ENCODE measurements at regions not wholly inside any gene's neighbourhood (a gene's known extent, or its start where the extent isn't known, plus 50 kb on each side); places are given as distances from the start of the nearest gene placed in this dataset.

- DNase-seq (ENCODE audit: low read depth): no peak
- TF ChIP-seq CTCF (IDR thresholded peaks at IDR 0.05; ENCODE audit: low read depth, low read length, missing control alignments): no peak
Measured at GRCh38 chr7:47042669-47043068, 539.2 kb downstream of the TNS3 start.

GRCh38 chr7:47040795-47041347, 541.0 kb downstream of the TNS3 start:
- H3K4me3 ChIP-seq (ENCODE audit: low read depth, low read length): no peak overlapping the region
- DNase-seq (ENCODE audit: low read depth): no peak
- TF ChIP-seq CTCF (IDR thresholded peaks at IDR 0.05; ENCODE audit: low read depth, low read length, missing control alignments): no peak

More at GRCh38 chr7:47042669-47043068, 539.2 kb downstream of the TNS3 start:
- H3K4me3 ChIP-seq (ENCODE audit: low read depth, low read length): no peak overlapping the region

DNA sequence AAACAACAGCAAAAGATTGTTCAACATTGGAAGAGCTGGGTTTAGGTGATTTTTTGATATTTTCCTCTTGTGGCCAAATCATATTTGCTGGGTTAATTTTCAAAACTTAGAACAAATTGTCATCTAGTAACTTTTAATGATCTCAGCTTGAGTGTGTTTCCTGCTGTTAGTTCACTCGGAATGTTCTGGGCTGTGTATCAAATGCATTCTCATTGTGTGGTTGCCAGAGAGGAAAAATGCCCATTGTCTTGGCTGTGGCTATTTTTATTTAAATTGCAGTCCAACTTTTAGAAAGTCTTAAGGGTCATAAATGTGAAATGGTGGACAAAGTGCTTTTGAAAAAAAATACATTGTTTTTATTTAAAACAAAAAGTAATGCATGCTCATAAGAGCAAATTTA, 542.0 kb downstream of the TNS3 start:
- no peak for DNase-seq (ENCODE audit: low read depth)
- H3K4me3 ChIP-seq (ENCODE audit: low read depth, low read length): no peak overlapping the region
- no peak for TF ChIP-seq CTCF (IDR thresholded peaks at IDR 0.05; ENCODE audit: low read depth, low read length, missing control alignments)

DNA sequence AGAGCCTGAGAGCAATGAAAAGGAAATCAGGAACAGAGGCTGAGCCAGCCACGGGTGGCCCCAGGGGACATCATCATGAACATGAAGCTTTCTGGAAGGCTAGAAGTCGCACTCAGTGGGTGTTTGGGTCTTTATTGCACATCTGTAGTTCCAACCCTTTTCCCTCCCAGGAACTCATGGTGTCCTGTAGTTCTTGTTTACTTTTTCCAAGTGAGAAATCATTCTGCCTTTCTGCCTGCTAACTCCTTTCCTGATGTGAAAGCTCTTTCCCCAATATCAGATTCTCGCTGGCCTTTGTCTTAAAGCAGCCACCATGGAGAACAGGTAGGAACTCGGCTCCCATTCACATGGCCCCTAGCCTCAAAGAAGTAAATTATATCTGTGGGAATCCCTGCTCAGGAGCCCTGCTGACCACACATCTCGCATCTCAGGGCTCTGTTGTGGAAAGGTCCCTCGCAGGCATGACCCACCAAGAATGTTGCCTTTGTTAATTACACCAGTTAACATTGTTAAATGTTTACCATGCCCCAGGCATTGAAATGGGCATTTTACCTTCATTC, 542.7 kb downstream of the TNS3 start:
- H3K4me3 ChIP-seq (ENCODE audit: low read depth, low read length): no peak overlapping the region
- no peak for TF ChIP-seq CTCF (IDR thresholded peaks at IDR 0.05; ENCODE audit: low read depth, low read length, missing control alignments)
- no peak for DNase-seq (ENCODE audit: low read depth)

DNA sequence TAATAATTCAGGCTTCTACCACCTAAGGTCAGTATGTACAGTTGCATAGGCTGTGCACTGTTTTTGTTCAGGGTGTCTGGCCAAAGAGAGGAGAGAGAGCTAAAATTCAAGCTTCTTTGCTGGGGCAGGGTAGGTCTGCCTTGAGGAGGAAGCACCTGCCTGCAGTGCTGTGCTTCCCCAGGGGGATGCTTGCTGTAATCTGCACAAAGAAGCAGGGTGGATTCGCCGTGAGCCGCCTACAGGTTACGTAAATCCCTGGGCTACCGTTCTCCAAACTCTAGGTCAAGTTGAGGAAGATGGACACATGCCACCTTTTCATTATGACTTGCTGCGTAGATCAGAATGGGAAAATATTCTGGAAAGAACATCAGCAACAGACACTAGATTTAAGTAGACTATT, 543.3 kb downstream of the TNS3 start:
- no peak for DNase-seq (ENCODE audit: low read depth)
- H3K4me3 ChIP-seq (ENCODE audit: low read depth, low read length): no peak overlapping the region
- TF ChIP-seq CTCF (IDR thresholded peaks at IDR 0.05; ENCODE audit: low read depth, low read length, missing control alignments): no peak

DNA sequence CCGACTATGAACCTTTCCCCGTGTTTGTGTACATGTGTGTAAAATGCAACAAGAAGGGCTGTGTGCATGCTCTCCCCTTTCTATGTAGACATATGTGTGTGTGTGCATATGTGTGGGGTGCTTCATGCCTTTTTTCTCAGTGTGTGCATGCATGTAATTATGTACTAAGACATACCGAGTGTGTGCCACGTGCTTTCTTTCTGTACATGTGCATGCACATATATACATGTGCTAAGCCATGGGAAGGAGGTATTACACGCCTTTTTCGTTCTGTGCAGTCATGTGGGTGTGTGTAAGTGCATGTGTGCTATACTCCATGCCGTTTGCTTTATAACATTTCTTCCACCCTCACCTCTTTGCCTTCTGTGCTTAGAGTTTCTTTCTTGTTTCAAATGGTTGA, 544.3 kb downstream of the TNS3 start:
- no peak for TF ChIP-seq CTCF (IDR thresholded peaks at IDR 0.05; ENCODE audit: low read depth, low read length, missing control alignments)
- no peak for DNase-seq (ENCODE audit: low read depth)
- no peak overlapping the region for H3K4me3 ChIP-seq (ENCODE audit: low read depth, low read length)

GRCh38 chr7:47036909-47037308, 545.0 kb downstream of the TNS3 start:
- no peak for DNase-seq (ENCODE audit: low read depth)
- TF ChIP-seq CTCF (IDR thresholded peaks at IDR 0.05; ENCODE audit: low read depth, low read length, missing control alignments): no peak

More at GRCh38 chr7:47036909-47037308, 545.0 kb downstream of the TNS3 start:
- no peak overlapping the region for H3K4me3 ChIP-seq (ENCODE audit: low read depth, low read length)
